Lower leg skin (tissue), 3 donors: ENCODE measurements at regions not wholly inside any gene's neighbourhood (a gene's known extent, or its start where the extent isn't known, plus 50 kb on each side); places are given as distances from the start of the nearest gene placed in this dataset.

Source experiments
- CTCF ChIP-seq, 3 donors: fragments of 450-650 bp; IDR thresholded peaks; one replicate each; pipeline ENCODE4 v1.5.1; 2016; ENCODE audit warnings: antibody characterized with exemption in 3 of 3, mild to moderate bottlenecking in 3 of 3, moderate library complexity in 2 of 3
- POLR2A ChIP-seq, 2 donors: fragments of 450-650 bp; IDR thresholded peaks; one replicate each; pipeline ENCODE4 v1.6.1; 2016 to 2017; ENCODE audit warnings: antibody characterized with exemption in 2 of 2, mild to moderate bottlenecking in 1 of 2, moderate library complexity in 1 of 2

- TF ChIP-seq CTCF (IDR thresholded peaks at IDR 0.05) = no peak
- no peak for TF ChIP-seq POLR2A (IDR thresholded peaks at IDR 0.05)
Observed at GRCh38 chr2:19617257-19617848, 258.9 kb upstream of the OSR1 start.
